HG02885 (cell line): ENCODE measurements at regions not wholly inside any gene's neighbourhood (a gene's known extent, or its start where the extent isn't known, plus 50 kb on each side); places are given as distances from the start of the nearest gene placed in this dataset.
"Not testable (repeated sequence)": the region's sequence is repeated elsewhere in the genome, so short reads cannot be mapped to it uniquely, and the experiment has no call there.

Source experiments
- ATAC-seq: cut with Tn5 transposase; IDR thresholded peaks from one replicate; pipeline ENCODE4 v1.9.1; 2021; ENCODE audit warnings: mild to moderate bottlenecking; ENCODE audit not compliant: unreplicated experiment, poor library complexity

GRCh38 chr3:34678575-34678974, 880.1 kb downstream of the PDCD6IP start:
- ATAC-seq, result no peak

- ATAC-seq, result not testable (repeated sequence)
Observed at GRCh38 chr3:34679055-34679454, 880.6 kb downstream of the PDCD6IP start.

GRCh38 chr3:34683851-34684250, 885.4 kb downstream of the PDCD6IP start:
- ATAC-seq, result no peak

- ATAC-seq, result no peak
Observed at GRCh38 chr3:34686541-34686940, 888.1 kb downstream of the PDCD6IP start.

GRCh38 chr3:34687671-34688070, 889.2 kb downstream of the PDCD6IP start:
- no peak for ATAC-seq

- no peak for ATAC-seq
Observed at GRCh38 chr3:34696831-34697230, 898.4 kb downstream of the PDCD6IP start.

GRCh38 chr3:34703053-34703452, 904.6 kb downstream of the PDCD6IP start:
- ATAC-seq, result no peak

- no peak for ATAC-seq
Observed at GRCh38 chr3:34724916-34725499, 914.3 kb upstream of the ARPP21 start.

- no peak for ATAC-seq
Observed at GRCh38 chr3:34725774-34726173, 913.6 kb upstream of the ARPP21 start.

GRCh38 chr3:34727700-34728099, 911.6 kb upstream of the ARPP21 start:
- ATAC-seq, result no peak

- ATAC-seq, result no peak
Observed at GRCh38 chr3:34742151-34742550, 897.2 kb upstream of the ARPP21 start.

- no peak for ATAC-seq
Observed at GRCh38 chr3:34758630-34759261, 880.6 kb upstream of the ARPP21 start.

- no peak for ATAC-seq
Observed at GRCh38 chr3:34777386-34777785, 861.9 kb upstream of the ARPP21 start.

- no peak for ATAC-seq
Observed at GRCh38 chr3:34779092-34779491, 860.2 kb upstream of the ARPP21 start.

- ATAC-seq, result no peak
Observed at GRCh38 chr3:34780294-34780693, 859.0 kb upstream of the ARPP21 start.

- no peak for ATAC-seq
Observed at GRCh38 chr3:34780973-34781372, 858.4 kb upstream of the ARPP21 start.

- no peak for ATAC-seq
Observed at GRCh38 chr3:34782871-34783270, 856.5 kb upstream of the ARPP21 start.

GRCh38 chr3:34783876-34784275, 855.4 kb upstream of the ARPP21 start:
- ATAC-seq, result no peak

- no peak for ATAC-seq
Observed at GRCh38 chr3:34793057-34793456, 846.3 kb upstream of the ARPP21 start.

- no peak for ATAC-seq
Observed at GRCh38 chr3:34807611-34808010, 831.7 kb upstream of the ARPP21 start.

GRCh38 chr3:34808287-34808686, 831.0 kb upstream of the ARPP21 start:
- ATAC-seq, result no peak

- no peak for ATAC-seq
Observed at GRCh38 chr3:34828847-34829246, 810.5 kb upstream of the ARPP21 start.
